ENCODE measurements at regions not wholly inside any gene's neighbourhood (a gene's known extent, or its start where the extent isn't known, plus 50 kb on each side); places are given as distances from the start of the nearest gene placed in this dataset.
A peak's percentile ranks its signal among the peaks of the same experiment; 100 is the strongest.

GRCh38 chr3:84685467-84685866, 273.3 kb upstream of the CADM2 start:
- Histone ChIP-seq H3K9me1 (ENCODE audit: control insufficient read depth, insufficient read depth, low read length) (no peaks in the 10 kb centered on the region), H2AFZ (ENCODE audit: low read depth, low read length) (no peak overlapping the region), H3K27me3 (ENCODE audit: control insufficient read depth in 2 of 2, insufficient read depth in 2 of 2, low read length in 2 of 2) (no peaks in the 10 kb centered on the region), H3K9ac (ENCODE audit: insufficient read depth in 1 of 2, low read depth in 2 of 2, low read length in 2 of 2) (no peak overlapping the region), H3K36me3 (ENCODE audit: control insufficient read depth, insufficient read depth, low read length) (no peaks in the 10 kb centered on the region), H3K9me3 (replicated peaks; ENCODE audit: control insufficient read depth, insufficient read depth, low read depth, low read length) (no peaks in the 10 kb centered on the region), H3K79me2 (ENCODE audit: control insufficient read depth, insufficient read depth, low read length) (no peaks in the 10 kb centered on the region), H3K4me2 (ENCODE audit: insufficient read depth, low read length) (no peak overlapping the region), H3K27ac (ENCODE audit: extremely low read depth, low read depth, low read length) (no peak overlapping the region), H4K20me1 (replicated peaks; ENCODE audit: control insufficient read depth, insufficient read depth, low read length) (no peaks in the 10 kb centered on the region), H3K4me3 (no peak overlapping the region), H3K4me1 (replicated peaks in 1 of 2; ENCODE audit: control insufficient read depth in 2 of 2, insufficient read depth in 2 of 2, low read length in 2 of 2) (no peaks in the 10 kb centered on the region)
- intact Hi-C loops (cut with micrococcal nuclease) (no loop called here), in situ Hi-C loops (cut with MboI) (no loop called here)
- ChIA-PET POLR2A (no interaction called here), CTCF (ENCODE audit: low intra/inter-chr PET ratio) (no interaction called here)
- ATAC-seq = no peak
- WGBS (ENCODE audit: insufficient coverage, low coverage, missing lambda C conversion rate) = 13% methylated on average over 3 of the region's 3 CpGs
- DNase-seq (ENCODE audit: extremely low read depth in 1 of 4, low spot score in 3 of 4) = no peak
- FAIRE-seq = no peak
- TF ChIP-seq CEBPG (CRISPR knock-in tag; IDR thresholded peaks at IDR 0.05) (no peak), CEBPG (tag; conservative IDR thresholded peaks at IDR 0.05 in 1 of 2, IDR thresholded peaks at IDR 0.05 in 1 of 2) (peak in 1 of 2 experiments; percentile 45; a peak in 1 of 4 replicates), ZNF134 (CRISPR knock-in tag; conservative IDR thresholded peaks at IDR 0.05) (no peak), CEBPB (tag; IDR thresholded peaks at IDR 0.05) (0 out of 2 replicates have a peak, but pooled peaks have one; percentile 8), NFRKB (IDR thresholded peaks at IDR 0.05; ENCODE audit: low read depth) (no peak), ZNF518B (CRISPR knock-in tag; IDR thresholded peaks at IDR 0.05) (no peak)
- no TSS peak for BruUV-seq (replicated peaks)
